A673 (cell line): ENCODE measurements at regions not wholly inside any gene's neighbourhood (a gene's known extent, or its start where the extent isn't known, plus 50 kb on each side); places are given as distances from the start of the nearest gene placed in this dataset.

Experiments
- BruUV-seq: library from RNA; stranded (reverse); fragments of 400-500 nt; replicated peaks from 2 replicates; lab custom pipeline; 2021; lab: Mats Ljungman, UMichigan
- CTCF ChIA-PET: fragments of 300-600 bp; sonication (Branson Sonifier 250); formaldehyde crosslinking; loops from one replicate; lab custom pipeline; 2022; ENCODE audit warnings: antibody characterized with exemption; lab: Charles Lee
- POLR2A ChIA-PET: fragments of 300-600 bp; sonication (Branson Sonifier 250); formaldehyde crosslinking; loops from one replicate; lab custom pipeline; 2022; ENCODE audit warnings: antibody characterized with exemption; ENCODE audit not compliant: low non-redundant PET; lab: Charles Lee
- DNase-seq: peaks from one replicate; pipeline ENCODE4 v3.0.0-alpha.2; 2015; ENCODE audit warnings: low spot score
- H3K27ac ChIP-seq: fragments of 200-600 bp; sonication (generic); 2 replicates; pipeline ENCODE4 v1.5.1; 2016; ENCODE audit warnings: mixed run types, low read depth, mild to moderate bottlenecking, mixed read lengths, antibody characterized with exemption, low read length; ENCODE audit not compliant: poor library complexity, severe bottlenecking
- H3K27me3 ChIP-seq: fragments of 200-600 bp; sonication (generic); replicated peaks from 2 replicates; pipeline ENCODE4 v1.6.1; 2017; ENCODE audit warnings: mixed run types, low read depth, mild to moderate bottlenecking, mixed read lengths, antibody characterized with exemption, low read length; ENCODE audit not compliant: insufficient read depth, poor library complexity
- H3K36me3 ChIP-seq: fragments of 200-600 bp; sonication (generic); 2 replicates; pipeline ENCODE4 v1.6.1; 2016; ENCODE audit warnings: mixed run types, mild to moderate bottlenecking, mixed read lengths, antibody characterized with exemption, low read length; ENCODE audit not compliant: insufficient read depth, poor library complexity, severe bottlenecking
- H3K4me1 ChIP-seq: fragments of 200-600 bp; sonication (generic); 2 replicates; pipeline ENCODE4 v1.6.1; 2017; ENCODE audit warnings: mixed run types, mild to moderate bottlenecking, mixed read lengths, antibody characterized with exemption, low read length; ENCODE audit not compliant: insufficient read depth, poor library complexity, severe bottlenecking
- H3K4me3 ChIP-seq: fragments of 200-600 bp; sonication (generic); 2 replicates; pipeline ENCODE4 v1.5.1; 2016; ENCODE audit warnings: low read depth, mixed run types, mild to moderate bottlenecking, mixed read lengths, low read length; ENCODE audit not compliant: poor library complexity, severe bottlenecking
- H3K9me3 ChIP-seq: fragments of 200-600 bp; sonication (generic); 2 replicates; pipeline ENCODE4 v1.6.1; 2016; ENCODE audit warnings: mixed run types, low read depth, mild to moderate bottlenecking, mixed read lengths, antibody characterized with exemption, low read length; ENCODE audit not compliant: poor library complexity, severe bottlenecking
- CTCF ChIP-seq: fragments of 300-800, 200-600 bp; sonication (generic); conservative IDR thresholded peaks from 2 replicates; pipeline ENCODE4 v1.5.1; 2017; ENCODE audit warnings: low read depth, mild to moderate bottlenecking, antibody characterized with exemption, low read length, moderate library complexity, mixed read lengths
- EZH2 ChIP-seq: fragments of 200-600 bp; sonication (generic); IDR thresholded peaks from 2 replicates; pipeline ENCODE4 v1.6.1; 2017; ENCODE audit warnings: borderline replicate concordance, low read depth, mild to moderate bottlenecking, mixed read lengths, antibody characterized with exemption, low read length; ENCODE audit not compliant: poor library complexity, severe bottlenecking
- intact Hi-C: fragments of 100-400 bp; cut with micrococcal nuclease; formaldehyde crosslinking; loops from one replicate; pipeline ENCODE4 v1.10.0; 2022; ENCODE audit not compliant: unreplicated experiment
- microRNA-seq: library from miRNA; unstranded; fragments of <30 nt; microRNA quantifications from one replicate; pipeline ENCODE4 v1.2.0, GENCODE V29; 2021

DNA sequence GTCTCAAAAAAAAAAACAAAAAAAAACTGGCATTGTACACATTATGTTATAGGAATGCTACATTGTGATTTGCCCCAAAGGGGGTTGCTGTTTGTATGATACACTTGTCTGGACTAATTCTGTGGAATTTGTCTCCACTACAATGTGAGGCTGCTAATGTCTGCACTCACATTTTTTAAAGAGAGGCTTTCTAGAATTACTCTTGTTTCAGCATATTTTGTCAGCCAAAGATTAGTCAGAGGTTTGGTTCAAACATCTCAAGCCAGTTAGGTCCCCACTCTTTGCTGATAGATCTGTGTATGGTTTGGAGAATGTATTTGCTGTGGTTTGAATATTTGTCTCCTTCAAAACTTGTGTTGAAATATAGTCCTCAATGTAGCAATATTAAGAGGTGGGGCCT is 59.3 kb upstream of the ZNF169 start:
- ChIA-PET POLR2A (no interaction called here), CTCF (no interaction called here)
- Histone ChIP-seq H3K27me3 (no peaks in the 10 kb centered on the region), H3K9me3 (peaks cover 12% of the 10 kb centered on the region), H3K27ac (no peak overlapping the region), H3K4me1 (peaks cover 6% of the 10 kb centered on the region), H3K36me3 (no peaks in the 10 kb centered on the region), H3K4me3 (no peak overlapping the region)
- intact Hi-C loops, result no loop called here
- BruUV-seq, result no TSS peak
- TF ChIP-seq EZH2 (no peak), CTCF (no peak)
- no peak for DNase-seq

DNA sequence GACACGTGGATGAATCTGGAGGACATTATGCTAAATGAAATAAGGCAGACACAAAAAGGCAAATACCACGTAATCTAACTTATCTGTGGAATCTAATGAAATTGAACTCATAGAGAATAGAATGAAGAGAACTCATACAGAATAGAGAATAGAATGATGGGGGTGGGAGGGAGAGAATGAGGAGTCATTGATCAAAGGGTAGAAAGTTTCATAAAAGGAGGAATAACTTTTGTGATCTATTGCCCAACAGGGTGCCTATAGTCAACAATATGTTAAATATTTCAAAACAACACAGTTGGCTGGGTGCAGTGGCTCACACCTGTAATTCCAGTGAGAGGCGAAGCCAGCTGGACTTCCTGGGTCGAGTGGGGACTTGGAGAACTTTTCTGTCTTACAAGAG is 54.9 kb upstream of the ZNF169 start:
- no TSS peak for BruUV-seq
- H3K9me3 ChIP-seq, result peaks cover 6% of the 10 kb centered on the region
- ChIA-PET POLR2A (no interaction called here), CTCF (no interaction called here)
- no peaks in the 10 kb centered on the region for H3K36me3 ChIP-seq
- TF ChIP-seq CTCF (no peak), EZH2 (no peak)
- H3K4me1 ChIP-seq, result peaks cover 6% of the 10 kb centered on the region
- H3K27ac ChIP-seq, result no peak overlapping the region
- intact Hi-C loops, result no loop called here
- no peaks in the 10 kb centered on the region for H3K27me3 ChIP-seq
- H3K4me3 ChIP-seq, result no peak overlapping the region
- DNase-seq, result no peak

DNA sequence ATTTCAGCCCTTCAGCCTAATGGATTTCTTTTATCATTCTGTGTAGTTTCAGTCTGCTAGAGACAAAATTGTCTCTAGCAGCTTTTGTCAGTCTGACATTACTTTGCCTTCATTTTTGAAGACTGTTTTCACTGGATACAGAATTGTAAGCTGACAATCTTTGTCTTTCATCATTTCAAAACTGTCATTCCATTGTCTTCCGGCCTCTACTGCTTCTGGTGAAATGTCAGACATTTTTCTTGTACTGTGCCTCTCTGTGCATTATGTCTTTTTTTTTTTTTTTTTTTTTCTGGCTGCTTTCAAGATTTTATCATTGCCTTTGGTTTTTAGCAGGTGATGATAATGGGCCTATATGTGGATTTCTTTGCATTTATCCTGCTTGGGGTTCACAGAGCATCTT is 51.3 kb upstream of the ZNF169 start:
- BruUV-seq, result no TSS peak
- Histone ChIP-seq H3K27me3 (no peaks in the 10 kb centered on the region), H3K9me3 (peaks cover 6% of the 10 kb centered on the region), H3K27ac (no peak overlapping the region), H3K4me1 (peaks cover 12% of the 10 kb centered on the region), H3K36me3 (no peaks in the 10 kb centered on the region), H3K4me3 (no peak overlapping the region)
- no peak for DNase-seq
- ChIA-PET POLR2A (no interaction called here), CTCF (no interaction called here)
- TF ChIP-seq EZH2 (no peak), CTCF (no peak)
- intact Hi-C loops, result no loop called here

Small RNA genes lying in the stretch of these regions (microRNA-seq; reads per million reads assigned to microRNA genes)
- 195 reads per million, percentile 70 among the genes with 10 or more reads in this experiment for gene MIRLET7A1
- gene MIRLET7D, result 4,788 reads per million, percentile 92 among the genes with 10 or more reads in this experiment
- 245 reads per million, percentile 71 among the genes with 10 or more reads in this experiment for gene MIRLET7F1
